GM12864 (cell line): ENCODE measurements at regions not wholly inside any gene's neighbourhood (a gene's known extent, or its start where the extent isn't known, plus 50 kb on each side); places are given as distances from the start of the nearest gene placed in this dataset.

Experiments
- DNase-seq: peaks from one replicate; pipeline ENCODE4 v3.0.0-alpha.2; 2011; ENCODE audit warnings: low read depth
- H3K4me3 ChIP-seq: 2 replicates; pipeline ENCODE4 v1.5.1; 2011; ENCODE audit warnings: mild to moderate bottlenecking, low read depth, low read length, control low read depth
- CTCF ChIP-seq: IDR thresholded peaks from 2 replicates; pipeline ENCODE4 v1.5.1; 2011; ENCODE audit warnings: low read depth, mild to moderate bottlenecking, moderate library complexity, low read length, control low read depth, inconsistent platforms; ENCODE audit errors: missing control alignments

GRCh38 chr20:52847029-52847660 is 125.0 kb upstream of the TSHZ2 start:
- no peak overlapping the region for H3K4me3 ChIP-seq
- DNase-seq: no peak
- TF ChIP-seq CTCF: no peak

- TF ChIP-seq CTCF: no peak
- H3K4me3 ChIP-seq: no peak overlapping the region
- no peak for DNase-seq
These were observed 127.1 kb upstream of the TSHZ2 start for GRCh38 chr20:52845044-52845443.

- no peak for TF ChIP-seq CTCF
- H3K4me3 ChIP-seq: no peak overlapping the region
- DNase-seq: no peak
These were observed 128.7 kb upstream of the TSHZ2 start for GRCh38 chr20:52843425-52843824.

DNA sequence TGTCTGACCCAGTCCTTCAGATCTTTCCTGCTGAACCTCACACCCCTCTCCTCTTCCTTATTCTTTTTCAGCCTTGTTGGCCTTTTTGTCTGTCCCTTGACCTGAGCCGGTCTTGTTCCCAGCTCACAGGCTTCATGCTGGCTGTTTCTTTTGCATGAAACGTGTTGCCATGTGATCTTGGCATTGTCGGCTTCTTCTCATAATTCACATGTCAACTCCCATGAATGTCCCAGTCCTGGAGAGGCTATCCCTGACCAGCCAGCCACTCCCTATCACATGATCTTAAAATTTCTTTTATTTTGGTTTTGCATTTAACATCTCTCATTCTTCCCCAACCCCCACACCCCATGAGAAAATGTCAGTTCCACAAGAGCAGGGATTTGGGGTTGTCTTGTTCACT is 131.2 kb upstream of the TSHZ2 start:
- H3K4me3 ChIP-seq: no peak overlapping the region
- no peak for DNase-seq
- TF ChIP-seq CTCF: no peak

GRCh38 chr20:52840041-52840440 is 132.1 kb upstream of the TSHZ2 start:
- no peak for TF ChIP-seq CTCF
- H3K4me3 ChIP-seq: no peak overlapping the region

GRCh38 chr20:52838510-52839241 is 133.5 kb upstream of the TSHZ2 start:
- no peak for DNase-seq
- no peak for TF ChIP-seq CTCF
- H3K4me3 ChIP-seq: no peak overlapping the region

More at GRCh38 chr20:52840041-52840440, 132.1 kb upstream of the TSHZ2 start:
- no peak for DNase-seq

GRCh38 chr20:52837378-52837777 is 134.8 kb upstream of the TSHZ2 start:
- TF ChIP-seq CTCF: no peak
- no peak for DNase-seq
- no peak overlapping the region for H3K4me3 ChIP-seq
